Ovary (tissue), 3 donors: ENCODE measurements at regions not wholly inside any gene's neighbourhood (a gene's known extent, or its start where the extent isn't known, plus 50 kb on each side); places are given as distances from the start of the nearest gene placed in this dataset.

Source experiments
- CTCF ChIP-seq, 3 donors: fragments of 450-650 bp in 2 of 3; fragments of 200-600 bp in 1 of 3; IDR thresholded peaks; one replicate each; pipeline versions ENCODE4 v1.5.1 to v1.8.0; 2016 to 2022; ENCODE audit warnings: antibody characterized with exemption in 3 of 3, mild to moderate bottlenecking in 1 of 3
- POLR2A ChIP-seq: fragments of 450-650 bp; IDR thresholded peaks from one replicate; pipeline ENCODE4 v1.6.1; 2017; ENCODE audit warnings: antibody characterized with exemption, mild to moderate bottlenecking, moderate library complexity
- donor health status: DM: no; HTN: no; CAD: no.

DNA sequence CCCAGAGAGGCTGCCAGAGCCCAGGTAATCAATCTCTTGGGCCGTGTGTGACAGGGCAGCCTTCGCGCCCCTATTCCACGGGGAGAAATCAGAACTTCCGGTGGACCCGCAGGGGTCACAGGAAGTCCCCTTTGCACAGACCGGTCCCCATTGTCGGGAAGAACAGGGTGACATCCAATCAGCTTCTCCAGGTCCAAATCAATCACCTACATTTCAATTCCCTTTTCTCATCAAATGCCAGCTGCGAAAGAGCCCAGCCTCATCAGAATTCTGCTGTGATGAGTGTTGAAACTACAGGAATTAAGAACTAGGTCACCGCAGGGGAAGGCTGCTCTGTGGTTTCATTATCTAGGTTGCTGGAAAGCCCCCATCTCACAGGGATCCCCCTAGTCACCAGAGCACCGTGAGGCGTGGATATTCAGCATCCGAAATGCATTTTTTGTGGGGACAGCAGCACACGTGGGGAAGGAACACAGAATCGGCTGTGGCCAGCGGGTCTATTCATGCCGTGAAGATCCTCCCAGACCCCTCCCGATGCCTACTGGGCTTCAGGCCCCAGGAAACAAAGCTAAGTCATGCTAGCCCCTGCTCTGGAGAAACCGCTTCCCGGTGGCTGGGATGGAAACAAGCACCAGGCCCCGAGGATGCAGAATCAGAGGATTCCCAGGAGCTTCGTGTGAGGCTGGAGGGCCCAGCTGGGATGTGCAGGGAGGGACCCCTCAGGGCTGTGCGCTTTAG is 193.7 kb upstream of the ID2 start:
- TF ChIP-seq POLR2A (no peak), CTCF (IDR thresholded peaks at IDR 0.05) (no peak)
